ENCODE measurements at regions not wholly inside any gene's neighbourhood (a gene's known extent, or its start where the extent isn't known, plus 50 kb on each side); places are given as distances from the start of the nearest gene placed in this dataset.

- DNase-seq: no peak
Observed at GRCh38 chr13:78015782-78016181, 97.2 kb upstream of the EDNRB start.

GRCh38 chr13:78012046-78012445 lies 93.4 kb upstream of the EDNRB start:
- DNase-seq: no peak

- no peak for DNase-seq
Observed at GRCh38 chr13:78004821-78005220, 86.2 kb upstream of the EDNRB start.

DNA sequence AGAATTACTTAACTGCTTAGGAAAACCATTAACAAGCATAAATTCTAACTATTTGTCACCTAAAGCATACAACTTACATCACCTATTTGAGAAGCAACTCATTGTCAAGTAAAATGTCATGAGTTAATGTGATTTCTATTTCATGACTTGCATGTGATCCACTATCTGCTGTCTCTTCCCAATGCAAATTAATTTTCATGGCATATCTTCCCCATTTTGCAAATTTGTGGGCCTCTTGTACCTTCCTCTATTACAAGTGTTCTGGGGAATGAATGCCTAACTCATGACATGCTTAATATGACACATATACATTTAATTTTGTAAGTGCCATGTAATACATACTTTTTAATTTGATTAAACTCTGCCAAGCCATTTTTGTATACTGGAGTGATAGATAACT lies 81.1 kb upstream of the EDNRB start:
- no peak for DNase-seq

GRCh38 chr13:77994166-77994565 lies 75.5 kb upstream of the EDNRB start:
- DNase-seq: no peak

DNA sequence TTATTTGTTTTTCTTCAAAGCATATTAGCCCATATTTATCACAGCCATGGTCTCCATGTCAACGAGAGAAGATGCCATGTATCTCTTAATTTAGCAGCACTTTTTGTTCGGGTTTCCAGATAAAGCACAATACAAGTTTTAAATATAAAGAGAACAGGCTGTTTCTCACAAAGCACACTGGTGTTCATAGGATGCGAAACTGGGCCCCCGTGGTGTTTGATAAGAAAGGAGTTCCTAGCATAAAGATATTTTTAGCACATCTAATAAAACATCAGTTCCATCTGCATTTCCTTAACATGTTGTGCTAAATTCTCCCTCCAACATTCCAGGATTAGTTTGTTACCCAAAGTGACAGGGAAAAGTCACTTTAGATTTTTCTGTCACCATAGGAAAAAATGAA lies 72.4 kb upstream of the EDNRB start:
- DNase-seq: no peak

GRCh38 chr13:77989281-77989680 lies 70.7 kb upstream of the EDNRB start:
- DNase-seq: no peak

DNA sequence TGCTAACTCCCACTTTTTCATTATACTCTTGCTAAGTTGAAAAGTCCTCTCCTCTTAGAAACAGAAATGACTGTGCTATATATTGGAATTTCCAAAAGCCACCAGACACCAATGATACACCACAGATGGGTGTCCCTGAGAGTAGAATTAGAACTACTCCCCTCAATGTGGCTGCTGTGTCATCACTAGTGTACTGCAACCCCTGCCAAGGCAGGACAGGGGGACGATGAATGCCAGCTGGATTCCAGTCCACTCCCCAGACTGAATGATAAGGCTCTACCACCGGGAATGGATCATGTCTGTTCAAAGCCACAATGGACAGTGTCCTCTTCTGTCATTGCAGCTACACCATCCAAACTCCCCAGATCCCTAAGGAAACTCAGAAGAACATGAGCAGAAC lies 69.7 kb upstream of the EDNRB start:
- no peak for DNase-seq

DNA sequence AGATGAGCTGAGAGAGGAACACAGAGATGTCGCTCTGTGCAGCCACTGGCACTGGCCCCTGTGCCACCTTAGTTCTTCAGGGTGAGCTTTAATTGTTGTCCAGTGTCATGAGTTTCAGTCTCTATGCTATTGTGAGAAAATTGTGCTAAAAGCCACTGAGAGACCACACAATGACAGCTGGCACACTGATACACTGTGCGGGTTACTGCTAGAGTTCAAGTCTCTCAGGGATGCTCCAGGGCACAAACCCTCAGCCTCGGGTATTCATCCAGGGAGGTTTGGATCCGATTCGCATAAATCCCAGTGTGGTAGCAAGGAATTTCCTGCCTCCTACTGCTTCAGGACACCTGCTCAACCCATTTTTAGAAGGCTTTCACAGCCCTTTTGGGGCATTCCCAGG lies 68.1 kb upstream of the EDNRB start:
- DNase-seq: no peak

GRCh38 chr13:77985866-77986636 lies 67.4 kb upstream of the EDNRB start:
- no peak for DNase-seq

DNA sequence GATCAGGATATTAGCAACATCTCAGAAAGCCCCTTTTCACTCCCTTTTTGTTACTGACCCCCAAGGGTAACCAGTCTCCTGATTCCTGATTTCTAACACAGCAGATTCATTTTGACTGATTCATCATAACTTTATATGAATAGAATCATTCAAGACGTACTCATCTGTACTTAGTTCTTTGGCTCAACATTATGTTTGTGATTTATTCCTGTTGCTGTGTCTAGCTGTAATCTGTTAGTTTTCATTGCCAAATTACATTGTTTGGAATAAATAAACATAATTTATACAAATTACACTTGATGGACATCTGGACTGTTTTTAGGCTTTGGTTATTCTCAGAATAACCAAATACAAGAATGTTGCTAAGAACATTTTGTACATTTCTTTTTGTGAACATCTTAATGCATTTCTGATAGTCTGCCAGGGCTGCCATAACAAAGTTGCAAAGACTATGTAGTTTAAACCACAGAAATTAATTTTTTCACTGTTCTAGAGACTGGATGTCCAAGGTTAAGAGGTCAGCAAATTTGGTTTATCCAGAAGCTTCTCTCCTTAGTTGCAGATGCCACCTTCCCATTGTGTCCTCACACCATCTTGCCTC lies 62.8 kb upstream of the EDNRB start:
- DNase-seq: no peak

DNA sequence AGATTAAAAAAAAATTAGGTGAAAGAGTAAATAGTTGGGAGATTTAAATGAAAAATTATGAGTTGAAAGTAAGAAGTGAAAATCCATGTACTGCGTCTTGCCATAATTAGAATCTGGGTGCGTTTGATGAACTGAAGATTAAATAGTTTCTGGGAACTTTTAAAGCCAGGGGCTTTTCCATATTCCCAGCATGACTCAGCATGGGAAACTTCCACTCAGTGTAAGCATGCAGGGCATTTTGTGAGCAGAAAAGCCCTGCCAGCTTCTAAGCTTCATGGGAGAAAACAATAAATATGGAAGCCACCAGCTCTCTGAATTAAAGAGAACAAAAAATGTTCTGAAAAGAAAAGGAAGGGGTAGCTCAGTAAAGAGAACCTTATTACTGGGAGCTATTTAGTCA lies 62.0 kb upstream of the EDNRB start:
- no peak for DNase-seq

GRCh38 chr13:77979721-77980385 lies 61.2 kb upstream of the EDNRB start:
- no peak for DNase-seq

DNA sequence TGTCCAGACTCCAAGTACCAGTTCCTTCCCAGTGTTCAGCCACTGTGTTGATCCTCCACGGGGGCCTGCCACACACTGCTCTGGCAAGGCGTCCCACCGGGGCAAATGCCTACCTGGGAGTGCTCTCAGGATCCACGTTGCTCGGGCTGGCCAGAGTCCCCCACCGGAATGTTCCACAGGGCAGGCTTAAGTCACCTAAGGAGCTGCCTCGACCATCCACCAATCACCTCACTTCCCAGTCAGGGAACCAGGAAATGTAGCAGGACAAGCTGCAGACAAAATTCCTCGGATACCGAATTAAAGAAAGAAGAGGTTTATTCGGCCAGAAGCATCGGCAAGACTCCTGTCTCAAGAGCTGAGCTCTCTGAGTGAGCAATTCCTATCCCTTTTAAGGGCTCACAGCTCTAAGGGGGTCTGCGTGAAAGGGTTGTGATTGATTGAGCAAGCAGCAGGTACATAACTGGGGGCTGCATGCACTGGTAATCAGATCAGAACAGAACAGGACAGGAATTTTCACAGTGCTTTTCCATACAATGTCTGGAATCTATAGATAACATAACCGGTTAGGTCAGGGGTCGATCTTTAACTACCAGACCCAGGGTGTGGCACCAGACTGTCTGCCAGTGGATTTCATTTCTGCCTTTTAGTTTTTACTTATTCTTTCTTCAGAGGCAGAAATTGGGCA lies 56.9 kb upstream of the EDNRB start:
- DNase-seq: no peak

DNA sequence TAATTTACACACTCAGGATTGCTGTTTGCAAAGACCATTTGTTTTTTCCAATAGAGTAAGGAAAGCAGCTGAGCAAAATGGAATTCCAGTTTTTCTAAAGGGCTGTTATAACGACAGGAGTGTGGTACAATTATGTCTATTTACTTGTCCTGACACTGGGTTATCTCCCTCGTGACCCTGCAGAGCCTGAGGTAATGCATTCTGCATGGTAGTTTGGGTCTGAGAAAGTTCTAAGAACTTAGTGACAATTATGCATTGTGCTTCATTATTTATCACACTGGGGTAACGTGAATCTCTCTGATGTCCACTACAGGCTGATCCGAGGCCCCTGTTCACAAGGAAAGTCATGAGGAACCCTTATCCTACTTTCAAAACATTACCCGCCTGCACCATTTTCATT lies 50.7 kb upstream of the EDNRB start:
- no peak for DNase-seq
